NCI-H2196 (cell line): ENCODE measurements at regions not wholly inside any gene's neighbourhood (a gene's known extent, or its start where the extent isn't known, plus 50 kb on each side); places are given as distances from the start of the nearest gene placed in this dataset.
"Not testable (repeated sequence)": the region's sequence is repeated elsewhere in the genome, so short reads cannot be mapped to it uniquely, and the experiment has no call there.

Experiments
- DNase-seq: peaks from one replicate; lab custom pipeline; 2025; ENCODE audit not compliant: unreplicated experiment; lab: John Stamatoyannopoulos, UW

DNA sequence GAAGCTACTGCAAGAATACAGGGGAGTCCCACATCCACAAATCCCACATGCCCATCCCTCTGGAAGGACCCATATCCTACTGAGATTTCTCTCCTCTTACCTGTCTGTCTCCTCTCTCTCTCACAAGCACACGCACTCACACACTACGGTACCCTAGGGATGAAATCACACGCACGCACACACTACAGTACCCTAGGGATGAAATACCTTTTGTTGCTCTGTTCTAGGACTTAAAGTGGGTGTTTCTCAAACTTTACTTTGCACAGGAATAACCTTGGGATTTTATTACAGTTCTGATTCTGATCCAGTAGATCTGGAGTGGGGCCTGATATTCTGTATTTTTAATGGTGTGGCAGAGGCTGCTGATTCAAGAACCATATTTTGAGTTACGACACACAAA is 622.2 kb upstream of the ZNF385D start:
- DNase-seq = no peak

DNA sequence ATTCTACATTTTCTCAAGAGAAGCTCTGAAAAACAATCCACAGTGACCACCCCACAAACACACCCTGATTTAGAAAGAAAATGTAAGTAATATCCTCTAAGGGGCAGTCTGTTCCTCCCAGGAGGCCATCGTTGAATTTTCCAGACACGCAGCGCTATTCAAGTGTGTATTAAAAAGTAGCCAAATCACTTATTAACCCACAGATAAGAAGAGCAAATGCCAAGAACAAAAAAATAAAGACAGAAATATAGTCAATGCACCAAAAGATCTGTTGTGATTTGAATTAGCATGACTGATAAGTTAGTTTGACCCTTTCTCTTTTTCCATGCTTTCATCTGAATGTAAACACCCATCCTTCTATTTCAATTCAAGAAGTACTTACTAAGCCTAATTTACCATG is 622.8 kb upstream of the ZNF385D start:
- DNase-seq = no peak

DNA sequence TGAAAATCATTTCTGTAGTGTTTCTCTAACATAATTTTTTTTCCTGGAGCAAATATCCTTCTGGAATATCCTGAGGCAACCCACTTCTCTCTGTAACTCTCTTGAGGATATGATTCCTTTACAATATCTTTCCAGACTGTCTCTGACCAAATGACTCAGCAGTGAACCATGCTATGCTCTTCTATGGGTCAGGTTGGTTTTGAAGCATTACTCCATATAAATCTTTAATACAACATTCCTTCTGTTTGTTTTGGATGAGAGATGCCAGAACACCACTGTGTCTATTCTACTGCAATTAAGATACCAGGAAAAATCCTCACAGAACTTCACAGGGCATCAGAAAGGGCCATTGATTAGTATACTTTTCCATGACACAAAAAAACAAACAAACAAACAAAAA is 626.4 kb upstream of the ZNF385D start:
- no peak for DNase-seq

DNA sequence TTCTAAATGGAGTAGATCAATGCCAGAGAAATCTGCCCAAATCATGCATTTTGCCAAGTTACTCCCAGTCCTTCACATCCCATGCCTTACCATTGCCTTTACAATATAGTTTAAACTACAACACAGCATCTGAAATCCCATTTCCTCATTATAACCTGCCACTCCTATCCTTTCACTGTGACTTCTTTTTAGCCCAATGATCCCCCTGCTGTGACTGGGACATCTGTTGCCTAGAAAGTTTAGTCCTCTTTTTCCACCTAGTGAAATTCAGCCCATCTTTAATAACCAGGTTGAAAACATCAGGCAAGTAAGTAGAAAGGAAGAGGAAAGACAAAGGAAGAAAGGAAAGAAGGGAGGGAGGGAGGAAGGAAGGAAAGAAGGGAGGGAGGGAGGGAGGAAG is 627.9 kb upstream of the ZNF385D start:
- DNase-seq = no peak

DNA sequence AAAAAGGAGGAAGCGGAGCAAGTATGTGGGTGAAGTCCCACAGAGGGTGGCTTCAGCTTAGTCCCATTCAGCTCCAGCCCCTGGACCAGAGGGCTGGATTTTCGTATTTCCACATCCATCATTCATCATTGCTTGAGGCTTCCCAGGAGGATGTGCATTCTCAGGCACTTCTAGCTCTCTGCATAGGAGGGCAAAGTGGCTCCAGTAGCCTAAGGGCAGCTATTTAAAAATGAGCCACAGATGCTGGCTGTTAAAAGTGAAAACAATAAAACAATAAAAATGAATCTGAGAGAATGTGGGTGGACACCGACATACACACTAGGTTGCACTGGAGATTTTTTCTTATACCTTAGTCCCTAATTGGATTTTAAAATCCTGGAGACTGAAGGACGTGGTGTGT is 629.2 kb upstream of the ZNF385D start:
- DNase-seq = no peak

DNA sequence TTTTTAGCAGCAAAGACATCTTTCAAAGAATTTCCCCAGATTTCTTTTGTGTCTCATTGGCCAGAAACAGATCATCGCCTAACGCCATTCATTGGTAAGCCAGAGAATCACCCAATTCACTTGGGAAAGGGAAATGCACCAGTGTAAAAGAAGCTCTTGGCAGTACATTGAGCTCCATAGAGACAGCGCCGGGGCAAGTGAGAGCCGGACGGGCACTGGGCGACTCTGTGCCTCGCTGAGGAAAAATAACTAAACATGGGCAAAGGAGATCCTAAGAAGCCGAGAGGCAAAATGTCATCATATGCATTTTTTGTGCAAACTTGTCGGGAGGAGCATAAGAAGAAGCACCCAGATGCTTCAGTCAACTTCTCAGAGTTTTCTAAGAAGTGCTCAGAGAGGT is 630.6 kb upstream of the ZNF385D start:
- not testable (repeated sequence) for DNase-seq

DNA sequence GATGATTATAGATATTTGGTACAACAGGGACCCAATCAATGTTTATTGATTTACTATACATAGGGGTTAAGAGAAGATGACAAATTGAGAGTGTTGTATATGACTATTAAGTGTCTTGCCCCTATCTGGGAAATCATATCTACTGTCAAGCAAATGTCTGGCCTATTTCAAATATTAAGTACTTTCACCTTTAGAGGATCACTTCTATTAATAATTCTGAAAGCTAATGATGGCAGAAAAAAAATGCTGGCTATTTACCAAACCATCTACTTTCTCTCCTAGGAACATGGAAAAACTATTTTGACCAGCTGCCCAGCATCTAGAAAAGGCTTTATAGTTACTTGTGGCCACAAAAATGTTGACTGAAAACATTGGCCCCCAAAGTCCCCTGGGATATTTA is 632.3 kb upstream of the ZNF385D start:
- DNase-seq = no peak

DNA sequence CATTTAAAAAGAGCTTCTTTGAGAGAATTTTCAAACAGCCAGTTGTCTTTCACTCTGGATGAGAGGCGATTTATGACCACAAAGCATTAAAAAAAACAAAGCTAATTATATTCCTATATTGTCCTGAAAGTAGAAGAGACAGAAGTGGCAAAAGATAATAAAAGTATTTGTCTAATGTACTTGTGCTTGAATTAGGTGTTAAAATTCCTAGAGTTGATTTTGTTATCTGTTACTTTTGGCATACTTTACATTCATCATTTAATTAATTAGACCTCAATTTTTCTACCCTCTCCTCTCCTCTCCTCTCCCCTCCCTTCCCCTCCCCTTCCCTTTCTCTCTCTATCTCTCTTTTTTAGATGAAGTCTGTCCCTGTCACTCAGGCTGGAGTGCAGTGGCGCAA is 635.1 kb upstream of the ZNF385D start:
- no peak for DNase-seq

DNA sequence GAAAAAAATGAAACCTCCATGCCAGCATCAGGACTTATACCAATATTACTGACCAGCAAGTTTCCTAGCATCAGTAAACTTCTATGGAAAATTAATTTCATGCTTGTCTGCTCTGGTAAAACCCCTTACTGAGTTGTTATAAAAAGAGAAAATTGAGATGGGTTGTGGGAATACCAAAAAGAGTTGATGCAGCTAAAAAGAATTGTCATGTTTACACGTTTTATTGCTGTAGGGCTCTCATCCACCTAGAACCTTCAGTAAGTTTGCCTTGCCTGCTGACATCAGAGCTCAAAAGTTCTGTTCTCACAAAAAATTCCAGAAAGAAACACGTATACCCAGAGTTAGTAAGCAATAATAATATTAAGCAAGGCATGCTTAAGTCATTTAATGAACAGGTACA is 641.3 kb upstream of the ZNF385D start:
- DNase-seq = no peak

DNA sequence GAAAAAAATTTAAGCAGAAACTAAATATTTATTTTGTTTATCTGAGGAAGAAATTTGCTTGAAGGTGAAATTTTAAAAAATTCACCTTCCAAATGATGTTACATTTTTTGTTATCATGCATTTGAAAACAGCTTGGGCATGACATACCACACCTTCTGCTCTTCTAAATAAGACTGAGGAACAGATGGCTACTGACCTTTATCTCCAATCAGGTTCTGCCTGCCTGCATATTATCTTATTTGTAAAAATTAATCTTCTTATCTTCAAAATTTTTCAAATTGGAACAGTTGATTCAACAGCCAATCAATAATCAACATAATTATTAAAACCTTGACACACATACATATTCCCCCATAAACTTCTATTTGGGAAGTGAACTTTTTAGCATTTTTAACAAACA is 641.8 kb upstream of the ZNF385D start:
- DNase-seq = no peak

DNA sequence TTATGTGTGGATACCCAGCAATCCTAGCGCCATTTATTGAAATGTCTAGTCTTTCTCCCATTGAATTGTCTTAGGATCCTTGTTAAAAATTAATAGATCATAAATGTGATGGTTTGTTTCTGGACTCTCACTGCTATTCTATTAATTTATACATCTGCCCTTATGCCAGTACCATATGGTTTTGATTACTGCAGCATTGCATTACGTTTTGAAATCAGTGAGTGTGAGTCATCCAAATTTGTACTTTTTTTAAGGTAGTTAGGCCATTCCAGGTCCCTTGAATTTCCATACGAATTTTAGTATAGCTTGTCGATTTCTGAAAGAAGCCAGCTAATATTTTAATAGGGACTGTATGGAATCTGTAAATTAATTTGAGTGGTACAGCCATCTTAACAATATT is 648.6 kb upstream of the ZNF385D start:
- no peak for DNase-seq

DNA sequence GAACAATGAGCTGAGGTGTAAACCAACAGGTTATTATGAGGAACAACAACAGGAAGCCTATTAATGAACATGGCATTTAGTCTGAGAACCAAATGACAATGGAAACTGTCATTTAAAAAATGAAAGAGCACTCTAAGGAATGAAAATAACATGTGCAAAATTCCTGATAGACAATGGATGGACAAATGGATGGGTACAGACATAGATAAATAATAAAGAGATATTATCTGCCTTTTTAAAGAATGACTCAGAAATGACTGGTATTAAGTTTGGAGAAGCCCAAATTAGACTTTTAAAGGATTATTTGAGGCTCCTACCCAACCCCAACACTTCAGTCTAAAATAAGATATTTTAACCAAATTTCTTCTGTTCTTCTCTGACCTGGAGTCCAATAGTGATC is 650.5 kb upstream of the ZNF385D start:
- DNase-seq = no peak

DNA sequence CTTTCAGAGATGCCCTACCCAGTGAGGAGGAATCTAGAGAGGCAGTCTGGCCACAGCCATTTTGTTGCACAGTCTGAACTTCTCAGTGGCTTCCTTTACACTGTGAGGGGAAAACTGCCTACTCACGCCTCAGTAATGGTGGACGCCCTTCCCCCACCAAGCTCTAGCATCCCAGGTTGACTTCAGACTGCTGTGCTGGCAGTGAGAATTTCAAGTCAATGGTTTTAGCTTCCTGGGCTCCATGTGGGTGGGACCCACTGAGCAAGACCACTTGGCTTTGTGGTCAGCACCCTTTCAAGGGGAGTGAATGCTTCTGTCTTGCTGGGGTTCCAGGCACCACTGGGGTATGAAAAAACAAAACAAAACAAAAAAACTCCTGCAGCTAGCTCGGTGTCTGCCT is 663.2 kb upstream of the ZNF385D start:
- no peak for DNase-seq

DNA sequence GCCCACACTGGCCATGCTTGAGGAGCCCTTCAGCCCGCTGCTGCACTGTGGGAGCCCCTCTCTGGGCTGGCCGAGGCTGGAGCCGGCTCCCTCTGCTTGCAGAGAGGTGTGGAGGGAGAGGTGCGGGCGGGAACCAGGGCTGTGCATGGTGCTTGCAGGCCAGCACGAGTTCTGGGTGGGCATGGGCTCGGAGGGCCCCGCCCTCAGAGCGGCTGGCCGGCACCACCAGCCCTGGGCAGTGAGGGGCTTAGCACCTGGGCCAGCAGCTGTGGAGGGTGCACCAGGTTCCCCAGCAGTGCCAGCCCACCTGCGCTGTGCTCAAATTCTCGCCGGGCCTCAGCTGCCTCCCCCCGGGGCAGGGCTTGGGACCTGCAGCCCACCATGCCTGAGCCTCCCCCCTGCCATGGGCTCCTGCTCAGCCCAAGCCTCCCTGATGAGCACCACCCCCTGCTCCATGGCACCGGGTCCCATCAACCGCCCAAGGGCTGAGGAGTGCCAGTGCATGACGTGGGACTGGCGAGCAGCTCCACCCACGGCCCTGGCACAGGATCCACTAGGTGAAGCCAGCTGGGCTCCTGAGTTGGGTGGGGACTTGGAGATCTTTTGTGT is 665.9 kb upstream of the ZNF385D start:
- DNase-seq = not testable (repeated sequence)

DNA sequence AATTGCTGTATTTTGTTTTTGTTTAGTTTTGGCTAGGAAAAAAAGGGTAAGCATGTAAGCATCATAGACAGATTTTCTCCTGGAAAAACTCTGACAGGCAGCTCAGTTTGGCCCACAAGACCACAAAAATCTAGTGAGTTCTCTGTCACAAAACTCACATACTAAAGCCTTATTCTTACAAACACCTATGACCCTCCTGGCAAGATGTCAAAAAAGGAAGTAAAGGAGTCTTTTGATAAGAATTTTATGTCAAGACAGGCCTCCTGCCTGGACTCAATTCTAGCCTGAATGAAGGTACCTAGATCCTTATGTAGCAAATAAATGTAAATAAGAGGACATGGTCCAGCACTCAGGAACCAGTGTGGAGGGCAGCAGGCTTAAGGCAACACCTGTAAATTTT is 668.3 kb upstream of the ZNF385D start:
- DNase-seq = no peak

DNA sequence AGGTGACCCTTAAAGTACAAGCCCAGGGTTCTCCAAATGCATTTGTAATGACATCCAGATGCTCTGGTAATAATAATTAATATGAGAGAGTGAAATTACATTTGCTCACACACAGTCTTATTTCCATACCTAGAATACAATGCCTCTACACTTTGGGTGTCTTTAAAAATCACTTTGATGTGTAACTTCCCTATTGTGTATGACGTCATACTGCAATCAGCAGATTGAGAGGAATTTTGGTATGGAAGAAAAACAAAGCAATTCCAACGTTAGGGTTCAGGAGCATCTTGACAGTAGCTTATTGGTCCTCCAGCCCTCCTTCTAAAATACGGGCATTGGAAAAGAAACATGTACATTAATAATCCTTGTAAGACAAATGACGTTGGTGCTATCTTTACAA is 670.6 kb upstream of the ZNF385D start:
- no peak for DNase-seq

DNA sequence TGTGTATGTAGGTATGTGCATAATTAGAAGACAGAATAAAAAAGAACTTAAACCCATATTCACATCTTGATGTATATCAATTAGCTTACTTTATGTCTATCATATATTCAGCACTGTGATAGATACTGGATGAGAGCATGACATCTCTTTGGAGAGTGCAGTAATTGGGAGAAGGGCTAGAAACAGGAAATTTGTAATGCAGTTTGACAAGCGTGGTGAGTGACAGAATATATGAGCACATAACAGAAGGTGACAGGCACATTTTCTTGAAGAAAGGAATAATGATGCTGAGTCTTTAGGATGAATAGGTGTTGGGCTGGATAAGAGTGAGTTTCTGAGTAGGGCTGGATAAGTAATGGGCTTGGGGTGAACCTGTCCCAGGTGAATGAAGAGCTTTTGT is 680.3 kb upstream of the ZNF385D start:
- DNase-seq = no peak

DNA sequence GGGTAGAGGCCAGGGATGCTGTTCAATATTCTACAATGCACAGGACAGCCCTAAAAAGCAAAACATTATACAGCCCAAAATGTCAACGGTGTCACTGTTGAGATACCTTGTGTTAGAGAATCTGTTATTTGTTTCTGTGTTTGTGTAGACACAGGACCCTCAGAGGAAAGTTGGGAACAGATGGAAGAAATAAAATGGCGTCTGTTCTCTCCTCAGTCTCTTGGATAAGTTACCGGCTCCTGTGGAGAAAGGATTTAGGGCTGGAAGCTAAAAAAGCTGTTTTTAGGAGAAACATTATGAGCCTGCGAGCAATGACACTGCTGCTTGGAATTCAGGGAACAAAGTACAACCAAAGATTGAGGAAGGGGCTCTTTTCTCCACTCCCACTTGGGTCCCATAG is 688.6 kb upstream of the ZNF385D start:
- no peak for DNase-seq

DNA sequence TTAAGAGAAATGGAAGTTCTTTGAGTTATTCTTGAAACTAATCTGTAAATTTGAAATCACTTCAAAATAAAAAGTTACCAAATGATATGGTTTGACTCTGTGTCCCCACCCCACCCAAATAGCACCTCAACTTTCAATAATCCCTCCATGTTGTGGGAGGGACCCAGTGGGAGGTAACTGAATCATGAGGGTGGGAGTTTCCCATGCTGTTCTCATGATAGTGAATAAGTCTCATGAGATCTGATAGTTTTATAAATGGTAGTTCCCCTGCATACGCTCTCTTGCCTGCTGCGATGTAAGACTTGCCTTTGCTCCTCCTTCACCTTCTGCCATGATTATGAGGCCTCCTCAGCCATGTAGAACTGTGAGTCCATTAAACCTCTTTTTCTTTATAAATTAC is 690.7 kb upstream of the ZNF385D start:
- no peak for DNase-seq

DNA sequence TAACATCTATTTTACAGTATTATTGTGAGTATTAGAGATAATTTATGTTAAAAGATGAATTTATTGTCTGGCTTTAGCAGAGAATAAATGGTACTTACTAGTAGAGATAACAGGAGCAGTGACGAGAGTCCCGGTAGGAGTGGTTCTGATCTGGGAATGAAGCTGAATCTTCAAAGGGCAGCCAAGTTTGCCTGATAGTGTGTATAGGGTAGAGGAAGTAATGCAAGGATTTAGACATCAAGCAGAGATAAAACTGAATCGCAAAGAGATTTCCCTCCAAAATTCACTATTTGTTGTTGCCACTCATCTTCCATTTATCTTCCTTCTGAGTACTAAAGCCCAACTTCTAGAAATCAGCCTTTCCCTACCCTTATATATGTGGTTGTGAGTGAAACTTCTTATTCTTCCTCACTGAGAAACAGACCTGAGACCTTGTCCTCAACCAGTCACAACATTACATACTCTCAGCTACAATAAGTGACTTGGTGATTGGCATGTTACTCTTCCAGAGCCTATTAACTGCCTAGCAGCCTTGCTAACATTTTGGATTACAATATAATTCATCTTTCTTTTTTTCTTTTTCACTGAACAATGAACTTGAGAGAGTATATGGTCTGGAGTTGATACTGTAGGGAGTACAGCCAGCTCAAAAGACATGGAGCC is 692.7 kb upstream of the ZNF385D start:
- no peak for DNase-seq

DNA sequence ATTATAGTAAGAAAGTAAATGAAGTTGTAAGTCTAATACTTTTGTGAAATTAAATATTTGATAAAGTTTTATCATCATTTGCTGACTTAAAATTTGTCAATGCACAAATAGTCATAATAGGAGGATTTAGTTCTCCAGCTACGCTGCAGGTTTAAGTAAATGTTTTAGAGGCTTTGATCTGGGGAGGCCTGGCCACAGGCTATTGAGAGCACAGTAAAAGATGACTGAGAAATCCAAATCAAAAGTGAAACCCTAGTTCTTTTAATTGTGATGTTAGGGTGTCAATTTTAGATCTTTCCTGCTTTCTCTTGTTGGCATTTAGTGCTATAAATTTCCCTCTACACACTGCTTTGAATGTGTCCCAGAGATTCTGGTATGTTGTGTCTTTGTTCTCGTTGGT is 694.3 kb upstream of the ZNF385D start:
- not testable (repeated sequence) for DNase-seq

DNA sequence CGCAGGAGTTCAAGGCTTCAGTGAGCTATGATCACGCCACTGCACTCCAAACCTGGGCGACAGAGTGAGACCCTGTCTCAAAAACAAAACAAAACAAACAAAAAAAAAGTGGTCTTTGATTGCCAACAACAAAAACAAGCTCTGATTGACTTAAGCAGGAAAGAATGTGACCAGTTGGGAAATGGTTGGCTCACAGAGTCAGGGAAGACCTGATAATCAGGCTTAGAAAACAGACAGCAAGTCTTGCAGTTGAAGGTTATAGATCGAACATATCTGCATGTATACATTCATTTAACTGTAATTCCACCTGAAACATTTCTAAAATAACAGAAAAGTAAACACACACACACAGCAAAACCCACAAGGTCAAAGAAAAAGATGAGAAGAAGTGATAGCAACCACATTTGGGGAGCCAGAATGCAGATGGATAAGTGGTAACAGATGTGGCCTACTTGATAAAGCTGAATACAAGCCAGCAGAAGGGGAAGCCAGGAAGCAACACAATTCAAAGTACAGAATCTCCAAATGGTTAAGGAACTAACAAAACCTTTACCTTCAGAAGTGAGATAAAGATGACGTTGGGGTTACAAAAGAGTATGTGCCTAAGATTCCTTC is 699.9 kb upstream of the ZNF385D start:
- DNase-seq = no peak

DNA sequence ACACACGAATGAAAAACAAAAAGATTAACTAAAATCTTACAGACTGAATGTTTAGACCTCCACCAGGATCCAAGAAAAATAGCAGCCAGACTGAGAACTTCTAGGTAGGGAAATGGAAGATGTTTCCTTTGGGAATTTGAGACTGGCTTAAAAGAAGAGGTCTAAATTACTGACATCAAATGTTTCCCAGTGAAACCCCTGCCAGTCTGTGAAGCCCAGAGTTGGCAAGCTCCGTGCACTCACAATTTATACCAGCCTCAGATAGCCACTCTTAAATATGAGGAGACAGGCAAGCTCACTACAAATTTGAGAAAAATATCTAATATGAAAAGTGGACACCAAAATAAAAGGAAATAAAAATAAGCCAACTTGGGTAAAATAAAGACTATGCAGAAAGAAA is 700.5 kb upstream of the ZNF385D start:
- DNase-seq = no peak
